GM23338 (cell line): ENCODE measurements at regions not wholly inside any gene's neighbourhood (a gene's known extent, or its start where the extent isn't known, plus 50 kb on each side); places are given as distances from the start of the nearest gene placed in this dataset.

Experiments used
- ATAC-seq: fragments of 200-7000 bp; cut with Tn5 transposase; 3 replicates; pipeline ENCODE4 v1.9.1; 2020
- DNase-seq: peaks from one replicate; pipeline ENCODE4 v3.0.0-alpha.2; 2015; ENCODE audit warnings: low spot score
- H2AFZ ChIP-seq: fragments of 200-600 bp; sonication (generic); 2 replicates; pipeline ENCODE4 v1.8.0; 2016; ENCODE audit warnings: antibody characterized with exemption, mild to moderate bottlenecking, moderate library complexity
- H3F3A ChIP-seq: fragments of 200-600 bp; sonication (generic); replicated peaks from 2 replicates; pipeline ENCODE4 v1.8.0; 2017; ENCODE audit warnings: antibody characterized with exemption, mixed run types, low read depth
- H3K27ac ChIP-seq: fragments of 200-600 bp; sonication (generic); 2 replicates; pipeline ENCODE4 v1.6.1; 2016; ENCODE audit warnings: low read depth
- H3K27me3 ChIP-seq: fragments of 200-600 bp; sonication (generic); 2 replicates; pipeline ENCODE4 v1.8.0; 2016; ENCODE audit warnings: mild to moderate bottlenecking, mixed run types, moderate library complexity; ENCODE audit not compliant: insufficient read depth
- H3K36me3 ChIP-seq: fragments of 200-600 bp; sonication (generic); 2 replicates; pipeline ENCODE4 v1.8.0; 2016; ENCODE audit warnings: mild to moderate bottlenecking; ENCODE audit not compliant: insufficient read depth
- H3K4me1 ChIP-seq: fragments of 200-600 bp; sonication (generic); 2 replicates; pipeline ENCODE4 v1.8.0; 2016; ENCODE audit warnings: mild to moderate bottlenecking, moderate library complexity; ENCODE audit not compliant: insufficient read depth
- H3K4me2 ChIP-seq: fragments of 200-600 bp; sonication (generic); 2 replicates; pipeline ENCODE4 v1.7.1; 2017; ENCODE audit warnings: mixed run types
- H3K4me3 ChIP-seq: fragments of 200-600 bp; sonication (generic); 2 replicates; pipeline ENCODE4 v1.6.1; 2016; ENCODE audit warnings: mixed run types
- H3K79me2 ChIP-seq: fragments of 200-600 bp; sonication (generic); replicated peaks from 2 replicates; pipeline ENCODE4 v1.8.0; 2017; ENCODE audit warnings: mild to moderate bottlenecking; ENCODE audit not compliant: insufficient read depth
- H3K9me2 ChIP-seq: fragments of 200-600 bp; sonication (generic); 2 replicates; pipeline ENCODE4 v1.8.0; 2017; ENCODE audit not compliant: insufficient read depth
- H4K20me1 ChIP-seq: fragments of 200-600 bp; sonication (generic); replicated peaks from 2 replicates; pipeline ENCODE4 v1.8.0; 2017; ENCODE audit warnings: mild to moderate bottlenecking; ENCODE audit not compliant: insufficient read depth
- H3K27ac Mint-ChIP-seq: 2 replicates; pipeline ENCODE4 v1.8.0; 2020; ENCODE audit warnings: inconsistent platforms, mild to moderate bottlenecking, moderate library complexity, mixed read lengths
- H3K27me3 Mint-ChIP-seq: 3 replicates; pipeline ENCODE4 v1.8.0; 2022; ENCODE audit warnings: low read depth, mild to moderate bottlenecking, moderate library complexity, mixed read lengths, inconsistent platforms; ENCODE audit not compliant: insufficient read depth, poor library complexity
- H3K36me3 Mint-ChIP-seq: 3 replicates; pipeline ENCODE4 v1.8.0; 2021; ENCODE audit warnings: low read depth, mild to moderate bottlenecking, inconsistent platforms, moderate library complexity, mixed read lengths
- H3K4me1 Mint-ChIP-seq: 3 replicates; pipeline ENCODE4 v1.8.0; 2020; ENCODE audit warnings: mild to moderate bottlenecking, inconsistent platforms, mixed read lengths
- H3K4me3 Mint-ChIP-seq: 3 replicates; pipeline ENCODE4 v1.8.0; 2021; ENCODE audit warnings: moderate library complexity, mild to moderate bottlenecking, inconsistent platforms, mixed read lengths
- H3K9me3 Mint-ChIP-seq: 3 replicates; pipeline ENCODE4 v1.8.0; 2020; ENCODE audit warnings: moderate library complexity, mild to moderate bottlenecking, inconsistent platforms, mixed read lengths
- CREB1 ChIP-seq: fragments of 250-450 bp; sonication (Bioruptor Pico); IDR thresholded peaks from 2 replicates; pipeline ENCODE4 v1.5.0; 2020; ENCODE audit warnings: low read depth, mild to moderate bottlenecking, moderate library complexity
- EZH2 ChIP-seq: fragments of 200-600 bp; sonication (generic); IDR thresholded peaks from one replicate; pipeline ENCODE4 v1.8.0; 2017; ENCODE audit warnings: antibody characterized with exemption, mild to moderate bottlenecking, low read depth; ENCODE audit not compliant: unreplicated experiment
- EZH2phosphoT487 ChIP-seq: fragments of 200-600 bp; sonication (generic); IDR thresholded peaks from one replicate; pipeline ENCODE4 v1.8.1; 2018; ENCODE audit warnings: antibody characterized with exemption; ENCODE audit not compliant: unreplicated experiment
- JUNB ChIP-seq: IDR thresholded peaks from one replicate; pipeline ENCODE4 v1.6.1; 2016; ENCODE audit warnings: antibody characterized with exemption; ENCODE audit not compliant: unreplicated experiment
- NANOG ChIP-seq: IDR thresholded peaks from 2 replicates; pipeline ENCODE4 v1.6.1; 2016; ENCODE audit warnings: antibody characterized with exemption, borderline replicate concordance
- POLR2AphosphoS5 ChIP-seq: IDR thresholded peaks from 2 replicates; pipeline ENCODE4 v1.6.1; 2016; ENCODE audit warnings: antibody characterized with exemption, low read depth
- STAT1 ChIP-seq: IDR thresholded peaks from one replicate; pipeline ENCODE4 v1.6.1; 2016; ENCODE audit warnings: antibody characterized with exemption; ENCODE audit not compliant: unreplicated experiment
- ZNF114 ChIP-seq: fragments of 250-450 bp; sonication (Bioruptor Pico); IDR thresholded peaks from 2 replicates; pipeline ENCODE4 v1.5.0; 2020; ENCODE audit warnings: mild to moderate bottlenecking, moderate library complexity
- ZNF331 ChIP-seq: fragments of 250-450 bp; sonication (Bioruptor Pico); IDR thresholded peaks from 2 replicates; pipeline ENCODE4 v1.5.0; 2020; ENCODE audit warnings: low read depth, mild to moderate bottlenecking, moderate library complexity
- TF ChIP-seq, protein P1 (sequence below), 2 experiments: fragments of 200-600 bp in 1 of 2; sonication (generic) in 1 of 2; conservative IDR thresholded peaks; 2 replicates each; pipeline versions ENCODE4 v1.5.1 to v1.6.1; 2016 to 2017; ENCODE audit warnings: antibody characterized with exemption in 2 of 2, low read depth in 2 of 2, mild to moderate bottlenecking in 2 of 2, moderate library complexity in 1 of 2
- TF ChIP-seq, protein P2 (sequence below): IDR thresholded peaks from 2 replicates; pipeline ENCODE4 v1.6.1; 2016; ENCODE audit warnings: antibody characterized with exemption
- TF ChIP-seq, protein P3 (sequence below): fragments of 250-450 bp; sonication (Bioruptor Pico); IDR thresholded peaks from 2 replicates; pipeline ENCODE4 v1.5.0; 2020; ENCODE audit warnings: mild to moderate bottlenecking, moderate library complexity
- TF ChIP-seq, protein P4 (sequence below): IDR thresholded peaks from one replicate; pipeline ENCODE4 v1.6.1; 2018; ENCODE audit warnings: antibody characterized with exemption; ENCODE audit not compliant: unreplicated experiment

DNA sequence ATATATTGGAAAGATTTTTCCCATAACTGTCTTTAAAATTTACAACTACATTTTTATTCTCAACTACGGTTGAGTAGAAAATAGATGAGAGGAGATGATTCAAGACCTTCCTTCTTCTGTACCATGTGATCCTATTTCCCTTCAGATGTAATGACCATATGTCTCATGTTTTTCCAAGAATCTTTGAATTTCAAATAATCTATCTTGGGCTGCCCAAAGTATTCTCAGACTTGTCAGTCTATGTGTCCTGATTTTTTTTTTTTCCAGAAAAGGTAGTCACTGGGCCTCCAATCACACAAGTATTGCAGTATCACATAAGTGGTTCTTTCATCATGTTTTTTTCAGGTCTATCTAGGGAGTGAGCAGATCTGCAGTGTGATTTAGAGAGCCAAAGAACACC lies 392.4 kb downstream of the RFC3 start:
- no peaks in the 10 kb centered on the region for H3K4me1 Mint-ChIP-seq
- TF ChIP-seq ZNF114 (CRISPR knock-in tag) (no peak), EZH2 (no peak), STAT1 (no peak), CREB1 (CRISPR knock-in tag) (no peak), EZH2phosphoT487 (no peak), POLR2AphosphoS5 (no peak), ZNF331 (CRISPR knock-in tag) (no peak), JUNB (no peak), NANOG (no peak)
- TF ChIP-seq, protein P1, sequence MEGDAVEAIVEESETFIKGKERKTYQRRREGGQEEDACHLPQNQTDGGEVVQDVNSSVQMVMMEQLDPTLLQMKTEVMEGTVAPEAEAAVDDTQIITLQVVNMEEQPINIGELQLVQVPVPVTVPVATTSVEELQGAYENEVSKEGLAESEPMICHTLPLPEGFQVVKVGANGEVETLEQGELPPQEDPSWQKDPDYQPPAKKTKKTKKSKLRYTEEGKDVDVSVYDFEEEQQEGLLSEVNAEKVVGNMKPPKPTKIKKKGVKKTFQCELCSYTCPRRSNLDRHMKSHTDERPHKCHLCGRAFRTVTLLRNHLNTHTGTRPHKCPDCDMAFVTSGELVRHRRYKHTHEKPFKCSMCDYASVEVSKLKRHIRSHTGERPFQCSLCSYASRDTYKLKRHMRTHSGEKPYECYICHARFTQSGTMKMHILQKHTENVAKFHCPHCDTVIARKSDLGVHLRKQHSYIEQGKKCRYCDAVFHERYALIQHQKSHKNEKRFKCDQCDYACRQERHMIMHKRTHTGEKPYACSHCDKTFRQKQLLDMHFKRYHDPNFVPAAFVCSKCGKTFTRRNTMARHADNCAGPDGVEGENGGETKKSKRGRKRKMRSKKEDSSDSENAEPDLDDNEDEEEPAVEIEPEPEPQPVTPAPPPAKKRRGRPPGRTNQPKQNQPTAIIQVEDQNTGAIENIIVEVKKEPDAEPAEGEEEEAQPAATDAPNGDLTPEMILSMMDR (conservative IDR thresholded peaks at IDR 0.05; ENCODE audit: low read depth in 2 of 2) = no peak
- TF ChIP-seq, protein P2, sequence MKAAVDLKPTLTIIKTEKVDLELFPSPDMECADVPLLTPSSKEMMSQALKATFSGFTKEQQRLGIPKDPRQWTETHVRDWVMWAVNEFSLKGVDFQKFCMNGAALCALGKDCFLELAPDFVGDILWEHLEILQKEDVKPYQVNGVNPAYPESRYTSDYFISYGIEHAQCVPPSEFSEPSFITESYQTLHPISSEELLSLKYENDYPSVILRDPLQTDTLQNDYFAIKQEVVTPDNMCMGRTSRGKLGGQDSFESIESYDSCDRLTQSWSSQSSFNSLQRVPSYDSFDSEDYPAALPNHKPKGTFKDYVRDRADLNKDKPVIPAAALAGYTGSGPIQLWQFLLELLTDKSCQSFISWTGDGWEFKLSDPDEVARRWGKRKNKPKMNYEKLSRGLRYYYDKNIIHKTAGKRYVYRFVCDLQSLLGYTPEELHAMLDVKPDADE = no peak
- TF ChIP-seq, protein P3, sequence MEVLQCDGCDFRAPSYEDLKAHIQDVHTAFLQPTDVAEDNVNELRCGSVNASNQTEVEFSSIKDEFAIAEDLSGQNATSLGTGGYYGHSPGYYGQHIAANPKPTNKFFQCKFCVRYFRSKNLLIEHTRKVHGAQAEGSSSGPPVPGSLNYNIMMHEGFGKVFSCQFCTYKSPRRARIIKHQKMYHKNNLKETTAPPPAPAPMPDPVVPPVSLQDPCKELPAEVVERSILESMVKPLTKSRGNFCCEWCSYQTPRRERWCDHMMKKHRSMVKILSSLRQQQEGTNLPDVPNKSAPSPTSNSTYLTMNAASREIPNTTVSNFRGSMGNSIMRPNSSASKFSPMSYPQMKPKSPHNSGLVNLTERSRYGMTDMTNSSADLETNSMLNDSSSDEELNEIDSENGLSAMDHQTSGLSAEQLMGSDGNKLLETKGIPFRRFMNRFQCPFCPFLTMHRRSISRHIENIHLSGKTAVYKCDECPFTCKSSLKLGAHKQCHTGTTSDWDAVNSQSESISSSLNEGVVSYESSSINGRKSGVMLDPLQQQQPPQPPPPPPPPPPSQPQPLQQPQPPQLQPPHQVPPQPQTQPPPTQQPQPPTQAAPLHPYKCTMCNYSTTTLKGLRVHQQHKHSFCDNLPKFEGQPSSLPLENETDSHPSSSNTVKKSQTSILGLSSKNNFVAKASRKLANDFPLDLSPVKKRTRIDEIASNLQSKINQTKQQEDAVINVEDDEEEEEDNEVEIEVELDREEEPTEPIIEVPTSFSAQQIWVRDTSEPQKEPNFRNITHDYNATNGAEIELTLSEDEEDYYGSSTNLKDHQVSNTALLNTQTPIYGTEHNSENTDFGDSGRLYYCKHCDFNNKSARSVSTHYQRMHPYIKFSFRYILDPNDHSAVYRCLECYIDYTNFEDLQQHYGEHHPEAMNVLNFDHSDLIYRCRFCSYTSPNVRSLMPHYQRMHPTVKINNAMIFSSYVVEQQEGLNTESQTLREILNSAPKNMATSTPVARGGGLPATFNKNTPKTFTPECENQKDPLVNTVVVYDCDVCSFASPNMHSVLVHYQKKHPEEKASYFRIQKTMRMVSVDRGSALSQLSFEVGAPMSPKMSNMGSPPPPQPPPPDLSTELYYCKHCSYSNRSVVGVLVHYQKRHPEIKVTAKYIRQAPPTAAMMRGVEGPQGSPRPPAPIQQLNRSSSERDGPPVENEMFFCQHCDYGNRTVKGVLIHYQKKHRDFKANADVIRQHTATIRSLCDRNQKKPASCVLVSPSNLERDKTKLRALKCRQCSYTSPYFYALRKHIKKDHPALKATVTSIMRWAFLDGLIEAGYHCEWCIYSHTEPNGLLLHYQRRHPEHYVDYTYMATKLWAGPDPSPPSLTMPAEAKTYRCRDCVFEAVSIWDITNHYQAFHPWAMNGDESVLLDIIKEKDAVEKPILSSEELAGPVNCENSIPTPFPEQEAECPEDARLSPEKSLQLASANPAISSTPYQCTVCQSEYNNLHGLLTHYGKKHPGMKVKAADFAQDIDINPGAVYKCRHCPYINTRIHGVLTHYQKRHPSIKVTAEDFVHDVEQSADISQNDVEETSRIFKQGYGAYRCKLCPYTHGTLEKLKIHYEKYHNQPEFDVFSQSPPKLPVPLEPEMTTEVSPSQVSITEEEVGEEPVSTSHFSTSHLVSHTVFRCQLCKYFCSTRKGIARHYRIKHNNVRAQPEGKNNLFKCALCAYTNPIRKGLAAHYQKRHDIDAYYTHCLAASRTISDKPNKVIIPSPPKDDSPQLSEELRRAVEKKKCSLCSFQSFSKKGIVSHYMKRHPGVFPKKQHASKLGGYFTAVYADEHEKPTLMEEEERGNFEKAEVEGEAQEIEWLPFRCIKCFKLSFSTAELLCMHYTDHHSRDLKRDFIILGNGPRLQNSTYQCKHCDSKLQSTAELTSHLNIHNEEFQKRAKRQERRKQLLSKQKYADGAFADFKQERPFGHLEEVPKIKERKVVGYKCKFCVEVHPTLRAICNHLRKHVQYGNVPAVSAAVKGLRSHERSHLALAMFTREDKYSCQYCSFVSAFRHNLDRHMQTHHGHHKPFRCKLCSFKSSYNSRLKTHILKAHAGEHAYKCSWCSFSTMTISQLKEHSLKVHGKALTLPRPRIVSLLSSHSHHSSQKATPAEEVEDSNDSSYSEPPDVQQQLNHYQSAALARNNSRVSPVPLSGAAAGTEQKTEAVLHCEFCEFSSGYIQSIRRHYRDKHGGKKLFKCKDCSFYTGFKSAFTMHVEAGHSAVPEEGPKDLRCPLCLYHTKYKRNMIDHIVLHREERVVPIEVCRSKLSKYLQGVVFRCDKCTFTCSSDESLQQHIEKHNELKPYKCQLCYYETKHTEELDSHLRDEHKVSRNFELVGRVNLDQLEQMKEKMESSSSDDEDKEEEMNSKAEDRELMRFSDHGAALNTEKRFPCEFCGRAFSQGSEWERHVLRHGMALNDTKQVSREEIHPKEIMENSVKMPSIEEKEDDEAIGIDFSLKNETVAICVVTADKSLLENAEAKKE = no peak
- TF ChIP-seq, protein P4, sequence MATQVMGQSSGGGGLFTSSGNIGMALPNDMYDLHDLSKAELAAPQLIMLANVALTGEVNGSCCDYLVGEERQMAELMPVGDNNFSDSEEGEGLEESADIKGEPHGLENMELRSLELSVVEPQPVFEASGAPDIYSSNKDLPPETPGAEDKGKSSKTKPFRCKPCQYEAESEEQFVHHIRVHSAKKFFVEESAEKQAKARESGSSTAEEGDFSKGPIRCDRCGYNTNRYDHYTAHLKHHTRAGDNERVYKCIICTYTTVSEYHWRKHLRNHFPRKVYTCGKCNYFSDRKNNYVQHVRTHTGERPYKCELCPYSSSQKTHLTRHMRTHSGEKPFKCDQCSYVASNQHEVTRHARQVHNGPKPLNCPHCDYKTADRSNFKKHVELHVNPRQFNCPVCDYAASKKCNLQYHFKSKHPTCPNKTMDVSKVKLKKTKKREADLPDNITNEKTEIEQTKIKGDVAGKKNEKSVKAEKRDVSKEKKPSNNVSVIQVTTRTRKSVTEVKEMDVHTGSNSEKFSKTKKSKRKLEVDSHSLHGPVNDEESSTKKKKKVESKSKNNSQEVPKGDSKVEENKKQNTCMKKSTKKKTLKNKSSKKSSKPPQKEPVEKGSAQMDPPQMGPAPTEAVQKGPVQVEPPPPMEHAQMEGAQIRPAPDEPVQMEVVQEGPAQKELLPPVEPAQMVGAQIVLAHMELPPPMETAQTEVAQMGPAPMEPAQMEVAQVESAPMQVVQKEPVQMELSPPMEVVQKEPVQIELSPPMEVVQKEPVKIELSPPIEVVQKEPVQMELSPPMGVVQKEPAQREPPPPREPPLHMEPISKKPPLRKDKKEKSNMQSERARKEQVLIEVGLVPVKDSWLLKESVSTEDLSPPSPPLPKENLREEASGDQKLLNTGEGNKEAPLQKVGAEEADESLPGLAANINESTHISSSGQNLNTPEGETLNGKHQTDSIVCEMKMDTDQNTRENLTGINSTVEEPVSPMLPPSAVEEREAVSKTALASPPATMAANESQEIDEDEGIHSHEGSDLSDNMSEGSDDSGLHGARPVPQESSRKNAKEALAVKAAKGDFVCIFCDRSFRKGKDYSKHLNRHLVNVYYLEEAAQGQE = no peak
- H3K4me3 ChIP-seq = no peak overlapping the region
- H3K27me3 Mint-ChIP-seq = peaks cover 1% of the 10 kb centered on the region
- H3K36me3 ChIP-seq = no peaks in the 10 kb centered on the region
- no peak overlapping the region for H3K27ac ChIP-seq
- ATAC-seq (no peak), DNase-seq (no peak)
- H3K79me2 ChIP-seq = no peaks in the 10 kb centered on the region
- H3F3A ChIP-seq = no peaks in the 10 kb centered on the region
- peaks cover 23% of the 10 kb centered on the region for H3K9me2 ChIP-seq
- H3K4me1 ChIP-seq = no peaks in the 10 kb centered on the region
- H2AFZ ChIP-seq = no peak overlapping the region
- no peaks in the 10 kb centered on the region for H4K20me1 ChIP-seq
- H3K27ac Mint-ChIP-seq = no peak overlapping the region
- H3K4me3 Mint-ChIP-seq = no peak overlapping the region
- no peaks in the 10 kb centered on the region; the same call in 2 of the 3 replicates for H3K9me3 Mint-ChIP-seq
- H3K27me3 ChIP-seq = no peaks in the 10 kb centered on the region
- no peaks in the 10 kb centered on the region; the same call in 2 of the 3 replicates for H3K36me3 Mint-ChIP-seq
- no peak overlapping the region for H3K4me2 ChIP-seq
